H1 (cell line): ENCODE measurements at regions not wholly inside any gene's neighbourhood (a gene's known extent, or its start where the extent isn't known, plus 50 kb on each side); places are given as distances from the start of the nearest gene placed in this dataset.

Experiments
- CBX5 ChIP-seq: fragments of 300-800, 300-1000 bp; sonication (generic); IDR thresholded peaks from 2 replicates; pipeline ENCODE4 v1.7.1; 2016; ENCODE audit warnings: antibody characterized with exemption, low read length, low read depth
- JUN ChIP-seq: IDR thresholded peaks from 2 replicates; pipeline ENCODE4 v1.6.1; 2011; ENCODE audit warnings: low read depth, mild to moderate bottlenecking, improper control_type of control experiment, low read length

- TF ChIP-seq JUN (no peak), CBX5 (no peak)
These were observed 113.9 kb downstream of the LINC00237 start (continued) for GRCh38 chr20:20992277-20992676.
